ENCODE measurements at regions not wholly inside any gene's neighbourhood (a gene's known extent, or its start where the extent isn't known, plus 50 kb on each side); places are given as distances from the start of the nearest gene placed in this dataset.
"Not testable (repeated sequence)": the region's sequence is repeated elsewhere in the genome, so short reads cannot be mapped to it uniquely, and the experiment has no call there.

GRCh38 chr3:125681146-125681545 is 85.8 kb upstream of the OSBPL11 start:
- H3K27me3 ChIP-seq (ENCODE audit: insufficient read depth, low read length, poor library complexity, severe bottlenecking) = no peaks in the 10 kb centered on the region
- no peaks in the 10 kb centered on the region for H3K9me2 ChIP-seq (replicated peaks; ENCODE audit: low read depth, low read length)
- H3K9ac ChIP-seq (ENCODE audit: low read depth, low read length, poor library complexity, severe bottlenecking) = no peak overlapping the region
- H3K36me3 ChIP-seq (ENCODE audit: insufficient read depth, low read length) = no peaks in the 10 kb centered on the region
- H3K4me3 ChIP-seq (ENCODE audit: low read length, poor library complexity, severe bottlenecking) = no peak overlapping the region
- no peaks in the 10 kb centered on the region for H3K4me1 ChIP-seq (ENCODE audit: insufficient read depth, low read length, poor library complexity, severe bottlenecking)
- H2AFZ ChIP-seq (ENCODE audit: low read length) = no peak overlapping the region
- no peaks in the 10 kb centered on the region for H3K9me3 ChIP-seq (ENCODE audit: insufficient read depth, low read depth, low read length)
- no peaks in the 10 kb centered on the region for H3F3A ChIP-seq (ENCODE audit: low read depth)
- no peak overlapping the region for H3K4me2 ChIP-seq (ENCODE audit: low read depth, low read length, poor library complexity, severe bottlenecking)
- no peak for TF ChIP-seq EZH2phosphoT487 (IDR thresholded peaks at IDR 0.05; ENCODE audit: borderline replicate concordance)
- no peak for TF ChIP-seq CTCF (conservative IDR thresholded peaks at IDR 0.05; ENCODE audit: low read length)
- no peaks in the 10 kb centered on the region for H3K79me2 ChIP-seq (ENCODE audit: insufficient read depth, low read length)
- no peaks in the 10 kb centered on the region for H4K20me1 ChIP-seq (ENCODE audit: insufficient read depth, low read length, poor library complexity, severe bottlenecking)

GRCh38 chr3:125681906-125682305 is 86.6 kb upstream of the OSBPL11 start:
- not testable (repeated sequence) for H3F3A ChIP-seq (ENCODE audit: low read depth); H3K36me3 ChIP-seq (ENCODE audit: insufficient read depth, low read length); H3K79me2 ChIP-seq (ENCODE audit: insufficient read depth, low read length); H3K9ac ChIP-seq (ENCODE audit: low read depth, low read length, poor library complexity, severe bottlenecking); H3K4me3 ChIP-seq (ENCODE audit: low read length, poor library complexity, severe bottlenecking); H3K27me3 ChIP-seq (ENCODE audit: insufficient read depth, low read length, poor library complexity, severe bottlenecking); H3K4me1 ChIP-seq (ENCODE audit: insufficient read depth, low read length, poor library complexity, severe bottlenecking); H3K4me2 ChIP-seq (ENCODE audit: low read depth, low read length, poor library complexity, severe bottlenecking); H3K9me2 ChIP-seq (replicated peaks; ENCODE audit: low read depth, low read length); H3K9me3 ChIP-seq (ENCODE audit: insufficient read depth, low read depth, low read length); H4K20me1 ChIP-seq (ENCODE audit: insufficient read depth, low read length, poor library complexity, severe bottlenecking); H2AFZ ChIP-seq (ENCODE audit: low read length)

- H3K36me3 ChIP-seq (ENCODE audit: insufficient read depth, low read length); H3K4me1 ChIP-seq (ENCODE audit: insufficient read depth, low read length, poor library complexity, severe bottlenecking); H3K27me3 ChIP-seq (ENCODE audit: insufficient read depth, low read length, poor library complexity, severe bottlenecking); H3K9me3 ChIP-seq (ENCODE audit: insufficient read depth, low read depth, low read length); H3K4me3 ChIP-seq (ENCODE audit: low read length, poor library complexity, severe bottlenecking); H3K79me2 ChIP-seq (ENCODE audit: insufficient read depth, low read length); H3K4me2 ChIP-seq (ENCODE audit: low read depth, low read length, poor library complexity, severe bottlenecking); H3K9ac ChIP-seq (ENCODE audit: low read depth, low read length, poor library complexity, severe bottlenecking); H2AFZ ChIP-seq (ENCODE audit: low read length); H4K20me1 ChIP-seq (ENCODE audit: insufficient read depth, low read length, poor library complexity, severe bottlenecking); H3F3A ChIP-seq (ENCODE audit: low read depth); H3K9me2 ChIP-seq (replicated peaks; ENCODE audit: low read depth, low read length): not testable (repeated sequence)
Observed at GRCh38 chr3:125682610-125683009, 87.3 kb upstream of the OSBPL11 start.

GRCh38 chr3:125683067-125683829 is 88.0 kb upstream of the OSBPL11 start:
- Histone ChIP-seq H3K27me3 (ENCODE audit: insufficient read depth, low read length, poor library complexity, severe bottlenecking) (no peaks in the 10 kb centered on the region), H3K9ac (ENCODE audit: low read depth, low read length, poor library complexity, severe bottlenecking) (no peak overlapping the region), H4K20me1 (ENCODE audit: insufficient read depth, low read length, poor library complexity, severe bottlenecking) (no peaks in the 10 kb centered on the region), H3K4me3 (ENCODE audit: low read length, poor library complexity, severe bottlenecking) (no peak overlapping the region), H3K4me1 (ENCODE audit: insufficient read depth, low read length, poor library complexity, severe bottlenecking) (no peaks in the 10 kb centered on the region), H3K4me2 (ENCODE audit: low read depth, low read length, poor library complexity, severe bottlenecking) (no peak overlapping the region), H3K36me3 (ENCODE audit: insufficient read depth, low read length) (no peaks in the 10 kb centered on the region), H3K79me2 (ENCODE audit: insufficient read depth, low read length) (no peaks in the 10 kb centered on the region), H2AFZ (ENCODE audit: low read length) (no peak overlapping the region), H3K9me3 (ENCODE audit: insufficient read depth, low read depth, low read length) (no peaks in the 10 kb centered on the region), H3K9me2 (replicated peaks; ENCODE audit: low read depth, low read length) (no peaks in the 10 kb centered on the region), H3F3A (ENCODE audit: low read depth) (no peaks in the 10 kb centered on the region)
- no peak for TF ChIP-seq EZH2phosphoT487 (IDR thresholded peaks at IDR 0.05; ENCODE audit: borderline replicate concordance)
- TF ChIP-seq CTCF (conservative IDR thresholded peaks at IDR 0.05; ENCODE audit: low read length) = no peak

All from Loucy (cell line).